Suprapubic skin (tissue), 4 donors: ENCODE measurements at regions not wholly inside any gene's neighbourhood (a gene's known extent, or its start where the extent isn't known, plus 50 kb on each side); places are given as distances from the start of the nearest gene placed in this dataset.

Experiments
- DNase-seq, 2 donors: peaks; one replicate each; pipeline ENCODE4 v3.0.0-alpha.2; 2019; ENCODE audit warnings: low spot score in 2 of 2
- H3K27ac ChIP-seq: fragments of 200-600 bp; sonication (generic); one replicate; pipeline ENCODE4 v1.5.1; 2019
- H3K27me3 ChIP-seq: fragments of 200-600 bp; sonication (generic); one replicate; pipeline ENCODE4 v1.5.1; 2019
- H3K36me3 ChIP-seq: fragments of 200-600 bp; sonication (generic); one replicate; pipeline ENCODE4 v1.5.1; 2019
- H3K4me1 ChIP-seq: fragments of 200-600 bp; sonication (generic); one replicate; pipeline ENCODE4 v1.5.1; 2019
- H3K4me3 ChIP-seq: fragments of 200-600 bp; sonication (generic); one replicate; pipeline ENCODE4 v1.5.1; 2019; ENCODE audit warnings: mild to moderate bottlenecking
- H3K9me3 ChIP-seq: fragments of 200-600 bp; sonication (generic); one replicate; pipeline ENCODE4 v1.5.1; 2019
- CTCF ChIP-seq, 2 donors: fragments of 200-600 bp in 1 of 2; fragments of 450-650 bp in 1 of 2; sonication (generic) in 1 of 2; IDR thresholded peaks; one replicate each; pipeline ENCODE4 v1.5.1; 2016 to 2019; ENCODE audit warnings: antibody characterized with exemption in 2 of 2, mild to moderate bottlenecking in 1 of 2, moderate library complexity in 1 of 2
- EP300 ChIP-seq: sonication (generic); formaldehyde crosslinking; IDR thresholded peaks from one replicate; pipeline ENCODE4 v1.6.1; 2017; ENCODE audit warnings: antibody characterized with exemption
- POLR2A ChIP-seq, 2 donors: fragments of 450-650 bp; IDR thresholded peaks; one replicate each; pipeline ENCODE4 v1.6.1; 2017; ENCODE audit warnings: antibody characterized with exemption in 2 of 2, mild to moderate bottlenecking in 2 of 2, moderate library complexity in 2 of 2
- POLR2AphosphoS5 ChIP-seq, 3 donors: sonication (generic); formaldehyde crosslinking; IDR thresholded peaks; one replicate each; pipeline ENCODE4 v1.6.1; 2017; ENCODE audit warnings: antibody characterized with exemption in 3 of 3
- WGBS: methylation state at CpG from one replicate; pipeline ENCODE4 v1.1.5; 2018; 5-methylcytosine and 5-hydroxymethylcytosine counted together

GRCh38 chr16:75804368-75804767, 78.1 kb upstream of the CPHXL start:
- H3K27ac ChIP-seq, result no peak overlapping the region
- no peaks in the 10 kb centered on the region for H3K4me1 ChIP-seq
- H3K9me3 ChIP-seq, result no peaks in the 10 kb centered on the region
- DNase-seq, result no peak
- no peaks in the 10 kb centered on the region for H3K27me3 ChIP-seq
- no peaks in the 10 kb centered on the region for H3K36me3 ChIP-seq
- TF ChIP-seq POLR2AphosphoS5 (IDR thresholded peaks at IDR 0.05), result no peak
- 51% methylated on average over 3 of the region's 3 CpGs for WGBS
- no peak overlapping the region for H3K4me3 ChIP-seq

- no peaks in the 10 kb centered on the region for H3K27me3 ChIP-seq
- DNase-seq, result no peak
- no peaks in the 10 kb centered on the region for H3K9me3 ChIP-seq
- 81% methylated on average over 6 of the region's 6 CpGs for WGBS
- H3K4me1 ChIP-seq, result no peaks in the 10 kb centered on the region
- H3K4me3 ChIP-seq, result no peak overlapping the region
- H3K36me3 ChIP-seq, result no peaks in the 10 kb centered on the region
- TF ChIP-seq POLR2A (IDR thresholded peaks at IDR 0.05), result no peak
- TF ChIP-seq CTCF (IDR thresholded peaks at IDR 0.05), result no peak
- TF ChIP-seq EP300, result no peak
- TF ChIP-seq POLR2AphosphoS5 (IDR thresholded peaks at IDR 0.05), result no peak
- H3K27ac ChIP-seq, result no peak overlapping the region
These were observed 79.7 kb upstream of the CPHXL start for GRCh38 chr16:75805946-75806345.

GRCh38 chr16:75806487-75806886, 80.2 kb upstream of the CPHXL start:
- no peak overlapping the region for H3K27ac ChIP-seq
- H3K4me3 ChIP-seq, result no peak overlapping the region
- H3K9me3 ChIP-seq, result no peaks in the 10 kb centered on the region
- H3K4me1 ChIP-seq, result no peaks in the 10 kb centered on the region
- TF ChIP-seq POLR2A (IDR thresholded peaks at IDR 0.05) (no peak), CTCF (IDR thresholded peaks at IDR 0.05) (no peak), POLR2AphosphoS5 (IDR thresholded peaks at IDR 0.05) (no peak), EP300 (no peak)
- DNase-seq, result no peak
- no peaks in the 10 kb centered on the region for H3K27me3 ChIP-seq
- 76% methylated on average over 9 of the region's 9 CpGs for whole genome bisulfite sequencing
- no peaks in the 10 kb centered on the region for H3K36me3 ChIP-seq

- WGBS, result 67% methylated on average over 3 of the region's 3 CpGs
These were observed 84.1 kb upstream of the CPHXL start for GRCh38 chr16:75810342-75810741.

GRCh38 chr16:75811020-75811634, 84.8 kb upstream of the CPHXL start:
- Histone ChIP-seq H3K27ac (no peak overlapping the region), H3K36me3 (no peaks in the 10 kb centered on the region), H3K4me1 (no peaks in the 10 kb centered on the region), H3K9me3 (no peaks in the 10 kb centered on the region), H3K4me3 (no peak overlapping the region), H3K27me3 (no peaks in the 10 kb centered on the region)
- no peak for DNase-seq
- WGBS, result 70% methylated on average over 9 of the region's 9 CpGs
- TF ChIP-seq CTCF (IDR thresholded peaks at IDR 0.05), result no peak
- no peak for TF ChIP-seq EP300
- no peak for TF ChIP-seq POLR2AphosphoS5 (IDR thresholded peaks at IDR 0.05)
- no peak for TF ChIP-seq POLR2A (IDR thresholded peaks at IDR 0.05)

More at GRCh38 chr16:75810342-75810741, 84.1 kb upstream of the CPHXL start:
- Histone ChIP-seq H3K36me3 (no peaks in the 10 kb centered on the region), H3K27ac (no peak overlapping the region), H3K27me3 (no peaks in the 10 kb centered on the region), H3K9me3 (no peaks in the 10 kb centered on the region), H3K4me3 (no peak overlapping the region), H3K4me1 (no peaks in the 10 kb centered on the region)
- TF ChIP-seq CTCF (IDR thresholded peaks at IDR 0.05) (no peak), EP300 (no peak), POLR2AphosphoS5 (IDR thresholded peaks at IDR 0.05) (no peak), POLR2A (IDR thresholded peaks at IDR 0.05) (no peak)
- DNase-seq, result no peak

DNA sequence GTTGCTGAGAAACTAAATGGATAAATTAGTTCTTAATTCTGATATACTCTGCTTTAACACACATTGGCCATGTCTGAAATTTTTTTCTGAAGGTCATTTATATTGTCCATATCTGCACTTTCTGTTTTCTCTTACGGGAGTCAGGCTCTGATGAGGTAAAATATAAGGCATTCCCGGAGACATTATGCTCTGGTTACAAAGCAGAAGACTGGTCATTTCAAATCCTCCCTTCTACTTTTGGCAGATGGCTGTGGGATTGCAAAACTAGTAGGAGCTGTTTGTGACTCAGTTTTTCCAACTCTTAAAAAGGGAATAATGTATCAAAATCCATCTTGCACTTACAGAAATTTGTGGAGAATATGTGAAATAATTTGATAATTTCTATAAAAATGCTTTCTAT, 92.2 kb upstream of the CPHXL start:
- Histone ChIP-seq H3K27me3 (no peaks in the 10 kb centered on the region), H3K36me3 (no peaks in the 10 kb centered on the region), H3K4me3 (no peak overlapping the region), H3K4me1 (no peaks in the 10 kb centered on the region), H3K9me3 (no peaks in the 10 kb centered on the region), H3K27ac (no peak overlapping the region)
- no peak for DNase-seq
- 71% methylated on average over 2 of the region's 2 CpGs for WGBS
- no peak for TF ChIP-seq POLR2A (IDR thresholded peaks at IDR 0.05)
- TF ChIP-seq POLR2AphosphoS5 (IDR thresholded peaks at IDR 0.05), result no peak
- TF ChIP-seq EP300, result no peak
- TF ChIP-seq CTCF (IDR thresholded peaks at IDR 0.05), result no peak
